ENCODE measurements at regions not wholly inside any gene's neighbourhood (a gene's known extent, or its start where the extent isn't known, plus 50 kb on each side); places are given as distances from the start of the nearest gene placed in this dataset.

DNA sequence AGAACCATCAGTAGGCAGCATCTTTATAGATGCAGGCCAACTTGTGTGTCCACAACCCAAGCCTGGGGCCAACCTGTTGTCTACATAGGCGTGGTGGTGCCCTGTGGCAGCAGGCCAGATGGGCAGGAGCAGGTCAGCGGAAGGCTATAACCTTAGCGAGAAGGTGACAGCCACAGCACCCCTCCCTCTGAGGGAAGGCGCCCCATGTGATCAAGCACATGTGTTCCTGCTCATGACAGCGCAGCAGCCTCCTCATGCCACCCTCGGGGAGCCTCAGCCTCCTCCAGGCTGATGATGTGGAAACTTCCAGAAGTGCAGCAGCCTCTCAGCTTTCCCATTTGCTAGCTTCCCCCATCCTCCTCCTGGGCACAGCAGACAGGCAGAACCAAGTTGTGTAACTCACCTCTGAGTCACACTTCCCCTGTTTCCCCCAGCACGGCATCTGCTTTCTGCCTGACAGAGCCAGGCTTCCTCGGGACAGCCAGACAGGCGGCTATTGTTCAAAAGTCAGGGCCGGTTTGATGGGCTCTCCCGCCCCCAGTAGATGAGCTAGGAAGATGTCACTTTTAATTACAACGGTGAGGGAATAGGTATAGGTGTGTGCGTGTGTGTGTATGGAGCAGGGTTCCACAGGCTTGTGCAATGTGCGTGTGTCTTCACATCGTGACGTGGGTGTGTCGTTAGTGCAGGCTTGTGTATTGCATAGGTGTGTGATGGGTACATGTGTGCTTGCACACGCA is 312.0 kb upstream of the ZMIZ1 start:
- 39% methylated on average over 15 of the region's 18 CpGs for WGBS
- Histone ChIP-seq H3K27me3 (no peaks in the 10 kb centered on the region), H3K4me1 (peaks cover 28% of the 10 kb centered on the region), H3K27ac (peak overlapping the region; percentile 74), H3K36me3 (no peaks in the 10 kb centered on the region), H3K4me3 (no peak overlapping the region), H3K9me3 (no peaks in the 10 kb centered on the region)
- DNase-seq (ENCODE audit: low spot score in 2 of 2): peak; percentile 90 to 92
- TF ChIP-seq POLR2AphosphoS5 (IDR thresholded peaks at IDR 0.05) (peak; percentile 35 to 95 (median 85)), POLR2A (IDR thresholded peaks at IDR 0.05) (no peak), EP300 (IDR thresholded peaks at IDR 0.05) (no peak)
- TF ChIP-seq, protein P1, sequence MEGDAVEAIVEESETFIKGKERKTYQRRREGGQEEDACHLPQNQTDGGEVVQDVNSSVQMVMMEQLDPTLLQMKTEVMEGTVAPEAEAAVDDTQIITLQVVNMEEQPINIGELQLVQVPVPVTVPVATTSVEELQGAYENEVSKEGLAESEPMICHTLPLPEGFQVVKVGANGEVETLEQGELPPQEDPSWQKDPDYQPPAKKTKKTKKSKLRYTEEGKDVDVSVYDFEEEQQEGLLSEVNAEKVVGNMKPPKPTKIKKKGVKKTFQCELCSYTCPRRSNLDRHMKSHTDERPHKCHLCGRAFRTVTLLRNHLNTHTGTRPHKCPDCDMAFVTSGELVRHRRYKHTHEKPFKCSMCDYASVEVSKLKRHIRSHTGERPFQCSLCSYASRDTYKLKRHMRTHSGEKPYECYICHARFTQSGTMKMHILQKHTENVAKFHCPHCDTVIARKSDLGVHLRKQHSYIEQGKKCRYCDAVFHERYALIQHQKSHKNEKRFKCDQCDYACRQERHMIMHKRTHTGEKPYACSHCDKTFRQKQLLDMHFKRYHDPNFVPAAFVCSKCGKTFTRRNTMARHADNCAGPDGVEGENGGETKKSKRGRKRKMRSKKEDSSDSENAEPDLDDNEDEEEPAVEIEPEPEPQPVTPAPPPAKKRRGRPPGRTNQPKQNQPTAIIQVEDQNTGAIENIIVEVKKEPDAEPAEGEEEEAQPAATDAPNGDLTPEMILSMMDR (IDR thresholded peaks at IDR 0.05): no peak

DNA sequence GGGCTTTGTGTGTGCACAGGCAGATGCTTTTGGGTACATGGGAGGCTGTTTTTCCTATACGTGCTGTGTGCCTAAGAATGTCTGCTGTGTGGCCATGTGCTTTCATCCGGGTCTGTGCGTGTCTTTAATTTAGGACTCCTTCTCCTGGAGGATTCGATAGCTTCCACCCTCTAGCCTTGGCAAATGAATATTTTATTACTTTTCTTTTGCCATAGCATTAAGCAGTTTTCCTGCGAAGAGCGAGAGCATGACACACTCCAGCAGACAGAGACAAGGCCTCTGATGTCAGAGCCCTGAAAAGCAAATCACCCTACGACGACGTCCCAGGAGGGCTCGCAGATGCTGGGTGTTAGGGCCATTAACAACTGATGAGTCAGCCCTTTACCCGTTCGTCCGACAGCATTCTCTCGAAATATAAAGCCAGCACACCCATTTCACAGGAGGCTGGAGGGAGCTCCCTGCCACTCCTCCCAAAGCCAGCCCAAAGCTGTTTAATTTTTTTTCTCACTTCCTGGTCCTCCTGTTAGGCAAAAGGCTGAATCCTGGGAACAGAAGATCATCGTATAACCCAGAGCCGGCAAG is 311.3 kb upstream of the ZMIZ1 start:
- WGBS: 75% methylated on average over 16 of the region's 16 CpGs
- TF ChIP-seq POLR2A (IDR thresholded peaks at IDR 0.05): no peak
- TF ChIP-seq, protein P1 (IDR thresholded peaks at IDR 0.05): no peak
- no peak for TF ChIP-seq POLR2AphosphoS5 (IDR thresholded peaks at IDR 0.05)
- peak overlapping the region; percentile 44 for H3K27ac ChIP-seq

DNA sequence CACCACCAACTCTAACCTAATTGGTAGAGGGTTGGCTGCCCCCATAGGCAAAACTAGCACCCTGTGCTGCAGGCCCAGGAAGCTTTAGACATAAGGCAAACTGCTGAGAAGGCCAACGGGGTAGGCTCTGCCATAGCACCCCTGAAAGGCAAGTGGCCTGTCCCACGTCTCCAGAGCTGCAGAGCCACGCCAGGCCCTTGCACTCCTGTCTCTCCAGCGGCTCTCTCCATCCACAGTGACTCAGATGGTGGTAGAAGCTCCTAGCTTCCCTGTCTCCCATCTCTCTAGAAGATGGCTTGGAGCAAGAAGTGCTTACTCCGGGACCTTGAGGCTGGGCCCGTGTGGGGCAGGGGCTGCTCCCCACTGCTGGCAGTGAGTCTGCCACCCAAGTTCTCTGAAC is 310.6 kb upstream of the ZMIZ1 start:
- H3K4me1 ChIP-seq: peaks cover 32% of the 10 kb centered on the region
- H3K9me3 ChIP-seq: no peaks in the 10 kb centered on the region
- no peak overlapping the region for H3K27ac ChIP-seq
- DNase-seq (ENCODE audit: low spot score in 2 of 2): no peak
- H3K27me3 ChIP-seq: no peaks in the 10 kb centered on the region
- WGBS: 100% methylated on average over 1 of the region's 6 CpGs
- H3K36me3 ChIP-seq: no peaks in the 10 kb centered on the region
- H3K4me3 ChIP-seq: no peak overlapping the region
- TF ChIP-seq EP300 (IDR thresholded peaks at IDR 0.05): no peak
- TF ChIP-seq, protein P1 (IDR thresholded peaks at IDR 0.05): no peak
- no peak for TF ChIP-seq POLR2A (IDR thresholded peaks at IDR 0.05)
- no peak for TF ChIP-seq POLR2AphosphoS5 (IDR thresholded peaks at IDR 0.05)

More for the DNA sequence above, 311.3 kb upstream of the ZMIZ1 start:
- Histone ChIP-seq H3K36me3 (no peaks in the 10 kb centered on the region), H3K9me3 (no peaks in the 10 kb centered on the region), H3K4me1 (peaks cover 28% of the 10 kb centered on the region), H3K4me3 (no peak overlapping the region), H3K27me3 (no peaks in the 10 kb centered on the region)
- DNase-seq (ENCODE audit: low spot score in 2 of 2): no peak

DNA sequence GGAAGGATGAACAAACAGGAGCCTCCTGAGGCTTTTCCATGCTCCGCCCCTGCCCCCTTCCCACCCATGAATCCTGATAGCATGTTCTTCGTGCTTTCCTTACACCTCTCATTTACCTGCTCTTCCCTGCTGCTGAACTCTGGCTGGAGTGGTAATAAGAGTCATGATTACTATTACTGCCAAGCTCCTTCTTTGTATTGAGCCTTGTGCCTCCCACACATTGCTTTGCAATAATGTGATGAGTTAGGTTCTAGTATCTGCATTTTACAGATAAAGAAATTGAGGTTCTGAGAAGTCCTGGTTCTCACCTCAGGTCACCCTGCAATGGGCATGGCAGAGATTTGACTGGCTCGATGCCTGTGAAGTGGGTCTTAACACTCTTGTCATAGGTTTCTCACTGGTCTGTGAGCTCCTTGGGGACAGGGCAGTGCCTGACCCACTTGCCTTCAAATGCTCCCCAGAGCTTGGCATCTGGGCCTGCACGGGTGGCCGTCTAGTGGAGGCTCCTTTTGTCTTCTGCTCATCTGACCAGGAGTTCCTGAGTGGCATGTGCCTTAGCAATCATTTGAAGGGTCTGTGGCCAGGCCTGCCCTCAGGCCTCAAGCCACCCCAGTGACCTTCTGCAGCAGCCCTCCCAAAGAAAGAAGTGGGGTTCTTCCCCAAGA is 309.2 kb upstream of the ZMIZ1 start:
- no peaks in the 10 kb centered on the region for H3K9me3 ChIP-seq
- peaks cover 46% of the 10 kb centered on the region for H3K4me1 ChIP-seq
- H3K4me3 ChIP-seq: no peak overlapping the region
- H3K36me3 ChIP-seq: no peaks in the 10 kb centered on the region
- H3K27ac ChIP-seq: no peak overlapping the region
- no peak for DNase-seq (ENCODE audit: low spot score in 2 of 2)
- 91% methylated on average over 5 of the region's 5 CpGs for WGBS
- TF ChIP-seq, protein P1 (IDR thresholded peaks at IDR 0.05): no peak
- no peak for TF ChIP-seq EP300 (IDR thresholded peaks at IDR 0.05)
- no peak for TF ChIP-seq POLR2AphosphoS5 (IDR thresholded peaks at IDR 0.05)
- TF ChIP-seq POLR2A (IDR thresholded peaks at IDR 0.05): no peak
- H3K27me3 ChIP-seq: no peaks in the 10 kb centered on the region

Data from suprapubic skin (tissue), 4 donors.